GM12872 (cell line): ENCODE measurements at regions not wholly inside any gene's neighbourhood (a gene's known extent, or its start where the extent isn't known, plus 50 kb on each side); places are given as distances from the start of the nearest gene placed in this dataset.

Experiments used
- TF ChIP-seq, protein P1 (sequence below): IDR thresholded peaks from 3 replicates; pipeline ENCODE4 v1.5.1; 2011; ENCODE audit warnings: low read depth, mild to moderate bottlenecking, low read length, moderate library complexity; ENCODE audit not compliant: insufficient read depth

DNA sequence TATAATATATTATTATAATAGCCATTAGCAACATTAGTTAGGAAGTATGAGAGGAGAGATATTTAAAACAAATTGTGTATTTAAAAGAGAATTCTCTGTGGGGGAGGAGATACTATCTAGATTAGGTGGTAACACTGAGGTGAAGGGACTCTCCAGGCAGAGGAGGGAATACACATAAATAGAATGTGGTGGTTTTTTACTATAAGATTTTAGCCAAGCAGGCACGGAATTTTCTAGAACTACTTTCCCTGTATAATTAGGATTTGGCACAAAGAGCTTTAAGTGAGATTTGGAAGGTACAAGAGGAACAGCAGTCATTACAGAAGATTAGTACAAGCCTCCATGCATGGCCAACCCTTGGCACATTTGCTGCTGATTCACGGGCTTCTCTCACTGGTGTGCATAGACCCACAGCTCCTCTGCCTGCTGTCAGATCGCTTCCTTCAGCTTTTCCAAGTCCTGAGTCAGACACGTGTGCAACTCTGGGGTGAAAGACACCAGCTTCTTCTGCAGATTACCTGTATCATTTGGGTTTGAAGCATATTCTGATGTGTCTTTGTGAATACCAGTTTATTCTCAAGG, 685.5 kb downstream of the KCTD8 start:
- TF ChIP-seq, protein P1, sequence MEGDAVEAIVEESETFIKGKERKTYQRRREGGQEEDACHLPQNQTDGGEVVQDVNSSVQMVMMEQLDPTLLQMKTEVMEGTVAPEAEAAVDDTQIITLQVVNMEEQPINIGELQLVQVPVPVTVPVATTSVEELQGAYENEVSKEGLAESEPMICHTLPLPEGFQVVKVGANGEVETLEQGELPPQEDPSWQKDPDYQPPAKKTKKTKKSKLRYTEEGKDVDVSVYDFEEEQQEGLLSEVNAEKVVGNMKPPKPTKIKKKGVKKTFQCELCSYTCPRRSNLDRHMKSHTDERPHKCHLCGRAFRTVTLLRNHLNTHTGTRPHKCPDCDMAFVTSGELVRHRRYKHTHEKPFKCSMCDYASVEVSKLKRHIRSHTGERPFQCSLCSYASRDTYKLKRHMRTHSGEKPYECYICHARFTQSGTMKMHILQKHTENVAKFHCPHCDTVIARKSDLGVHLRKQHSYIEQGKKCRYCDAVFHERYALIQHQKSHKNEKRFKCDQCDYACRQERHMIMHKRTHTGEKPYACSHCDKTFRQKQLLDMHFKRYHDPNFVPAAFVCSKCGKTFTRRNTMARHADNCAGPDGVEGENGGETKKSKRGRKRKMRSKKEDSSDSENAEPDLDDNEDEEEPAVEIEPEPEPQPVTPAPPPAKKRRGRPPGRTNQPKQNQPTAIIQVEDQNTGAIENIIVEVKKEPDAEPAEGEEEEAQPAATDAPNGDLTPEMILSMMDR, result no peak

- TF ChIP-seq, protein P1, result no peak
Measured at GRCh38 chr4:43765514-43765913, 683.1 kb downstream of the KCTD8 start.

DNA sequence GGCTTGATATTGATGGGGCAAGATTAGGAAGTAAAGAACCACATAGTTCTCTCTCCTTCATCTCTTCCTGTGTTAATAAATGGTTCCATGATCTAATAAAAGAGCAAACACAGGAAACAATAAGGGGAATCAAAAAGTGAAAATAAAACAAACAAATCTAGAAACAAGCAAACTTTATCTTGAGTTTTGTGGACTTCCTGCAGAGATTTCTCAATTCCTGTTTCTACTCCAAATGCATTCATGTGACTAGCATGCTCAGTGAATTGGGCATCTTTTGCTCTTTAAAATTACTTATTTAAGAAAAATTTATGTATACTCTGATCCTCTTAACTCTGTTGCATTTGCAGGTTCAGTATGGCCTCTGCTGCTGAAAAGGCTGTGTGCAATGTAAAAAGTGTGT, 682.0 kb downstream of the KCTD8 start:
- TF ChIP-seq, protein P1, result no peak

DNA sequence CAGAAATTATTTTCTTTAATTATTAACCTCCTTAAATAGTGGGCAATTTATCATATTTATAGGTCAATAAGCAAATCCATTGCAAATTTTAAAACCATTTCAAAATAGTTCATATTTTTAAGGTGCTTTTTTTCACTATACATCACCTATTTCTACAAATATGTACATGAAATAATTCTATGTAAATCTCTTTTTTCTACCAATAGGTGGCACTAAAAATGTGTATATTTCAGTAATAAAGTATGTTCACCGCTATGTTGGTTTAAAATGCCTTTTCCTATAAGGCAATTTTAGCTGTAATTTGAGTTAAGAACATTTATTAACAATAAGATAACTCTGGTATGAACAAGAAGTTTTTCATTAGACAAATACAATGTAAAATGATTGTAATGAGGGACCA, 672.2 kb downstream of the KCTD8 start:
- TF ChIP-seq, protein P1, result 0 out of 3 replicates have a peak, but pooled peaks have one; percentile 7

- TF ChIP-seq, protein P1, result no peak
Measured at GRCh38 chr4:43778187-43778915, 670.3 kb downstream of the KCTD8 start.

GRCh38 chr4:43781125-43781524, 667.5 kb downstream of the KCTD8 start:
- TF ChIP-seq, protein P1, result no peak

DNA sequence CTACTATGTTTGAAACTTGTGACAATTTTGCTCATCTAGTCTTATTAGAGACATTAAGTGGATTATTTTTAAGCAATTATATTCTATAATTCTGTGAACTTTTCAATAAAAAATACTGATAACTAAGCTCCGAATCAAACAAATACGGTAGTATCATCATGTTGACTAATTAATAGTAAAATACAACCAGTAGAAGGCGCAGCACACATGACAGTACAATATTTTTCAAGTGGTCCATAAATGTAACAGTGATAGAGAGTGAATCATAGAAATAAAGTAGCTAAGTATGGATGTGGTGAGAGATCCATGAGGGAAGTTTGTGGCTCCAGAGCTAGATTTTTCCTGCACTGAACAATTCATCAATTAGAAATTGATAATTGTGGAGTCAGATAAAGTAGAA, 666.2 kb downstream of the KCTD8 start:
- TF ChIP-seq, protein P1, result no peak
